Motor neuron (in vitro differentiated cells): ENCODE measurements at regions not wholly inside any gene's neighbourhood (a gene's known extent, or its start where the extent isn't known, plus 50 kb on each side); places are given as distances from the start of the nearest gene placed in this dataset.
A peak's percentile ranks its signal among the peaks of the same experiment; 100 is the strongest.

Experiments
- ATAC-seq, 8 experiments: fragments of 200-7000 bp; cut with Tn5 transposase; replicated peaks in 6 of 8; 2 replicates each; pipeline ENCODE4 v1.8.0; 2021; ENCODE audit warnings: mild to moderate bottlenecking in 8 of 8, moderate library complexity in 8 of 8
- H3K27ac ChIP-seq, 2 donors: fragments of 250-450 bp; sonication (Bioruptor Pico); 2 replicates each; pipeline ENCODE4 v1.9.0; 2021; ENCODE audit warnings: antibody characterized with exemption in 2 of 2, mild to moderate bottlenecking in 2 of 2, moderate library complexity in 1 of 2
- H3K4me1 ChIP-seq, 2 donors: fragments of 250-450 bp; sonication (Bioruptor Pico); replicated peaks in 1 of 2; 2 replicates each; pipeline ENCODE4 v1.6.1; 2021; ENCODE audit warnings: antibody characterized with exemption in 2 of 2, mild to moderate bottlenecking in 2 of 2, moderate library complexity in 1 of 2
- H3K4me3 ChIP-seq, 5 donors: fragments of 250-450 bp; sonication (Bioruptor Pico); 2 replicates each; pipeline ENCODE4 v1.9.0; 2021; ENCODE audit warnings: antibody characterized with exemption in 5 of 5, mild to moderate bottlenecking in 5 of 5, moderate library complexity in 4 of 5
- WGBS, 10 experiments: fragments of 450-650 bp; shearing (Covaris generic); methylation state at CpG; one replicate each; pipeline ENCODE4 v1.0.0; 2022; 5-methylcytosine and 5-hydroxymethylcytosine counted together
- in situ Hi-C, 9 experiments: fragments of 400-800 bp; cut with MboI; loops; one replicate each; pipeline ENCODE4 v1.15.0; 2021; ENCODE audit warnings: low sequenced_read_pairs in 9 of 9, low pct_unique_long_range_greater_than_20kb in 2 of 9; ENCODE audit not compliant: unreplicated experiment in 9 of 9

GRCh38 chr14:26928019-26928418 lies 330.2 kb upstream of the NOVA1 start:
- in situ Hi-C loops: no loop called here
- Histone ChIP-seq H3K4me1 (peaks cover 19% of the 10 kb centered on the region in 2 donors), H3K4me3 (no peak overlapping the region), H3K27ac (no peak overlapping the region)
- 0 to 94% (median 71%) methylated on average over 1 to 2 of the region's 2 CpGs; no CpG with 5 or more reads in 1 of the 10 experiments for WGBS, 10 experiments
- ATAC-seq: peak in 4 of 8 experiments; percentile 41 to 96 (median 50)

- H3K4me3 ChIP-seq: no peak overlapping the region
- 18 to 81% (median 48%) methylated on average over 1 to 3 of the region's 3 CpGs; no CpG with 5 or more reads in 3 of the 10 experiments for WGBS, 10 experiments
- no peak for ATAC-seq
- H3K27ac ChIP-seq: no peak overlapping the region
- H3K4me1 ChIP-seq: peaks cover 19% of the 10 kb centered on the region in 2 donors
- in situ Hi-C loops: no loop called here
Measured at GRCh38 chr14:26929361-26929760, 331.5 kb upstream of the NOVA1 start.

- in situ Hi-C loops: no loop called here
- no peak overlapping the region for H3K4me3 ChIP-seq
- peak in 2 of 8 experiments; percentile 20 to 39 for ATAC-seq
- no peak overlapping the region for H3K27ac ChIP-seq
- 14 to 100% (median 82%) methylated on average over 1 to 2 of the region's 2 CpGs for WGBS, 10 experiments
- H3K4me1 ChIP-seq: peaks cover 19% of the 10 kb centered on the region in 2 donors
Measured at GRCh38 chr14:26930576-26930975, 332.7 kb upstream of the NOVA1 start.

GRCh38 chr14:26932606-26933005 lies 334.8 kb upstream of the NOVA1 start:
- no peak overlapping the region for H3K27ac ChIP-seq
- in situ Hi-C loops: no loop called here
- peaks cover 8 to 10% of the 10 kb centered on the region in 2 donors for H3K4me1 ChIP-seq
- ATAC-seq: no peak
- 17 to 96% (median 88%) methylated on average over 1 to 4 of the region's 4 CpGs for WGBS, 10 experiments
- H3K4me3 ChIP-seq: no peak overlapping the region

GRCh38 chr14:26933431-26933830 lies 335.6 kb upstream of the NOVA1 start:
- peaks cover 4 to 5% of the 10 kb centered on the region in 2 donors for H3K4me1 ChIP-seq
- 46 to 100% (median 78%) methylated on average over 3 to 4 of the region's 4 CpGs for WGBS, 10 experiments
- no peak for ATAC-seq
- H3K27ac ChIP-seq: no peak overlapping the region
- H3K4me3 ChIP-seq: no peak overlapping the region
- in situ Hi-C loops: no loop called here

- in situ Hi-C loops: no loop called here
- Histone ChIP-seq H3K4me1 (no peaks in the 10 kb centered on the region), H3K4me3 (no peak overlapping the region), H3K27ac (no peak overlapping the region)
- 57 to 100% (median 93%) methylated on average over 2 to 3 of the region's 3 CpGs for WGBS, 10 experiments
- ATAC-seq: no peak
Measured at GRCh38 chr14:26934151-26934550, 336.3 kb upstream of the NOVA1 start.

GRCh38 chr14:26935733-26936132 lies 337.9 kb upstream of the NOVA1 start:
- WGBS, 10 experiments: 33 to 93% (median 83%) methylated on average over 1 to 4 of the region's 4 CpGs; no CpG with 5 or more reads in 1 of the 10 experiments

GRCh38 chr14:26938054-26938453 lies 340.2 kb upstream of the NOVA1 start:
- in situ Hi-C loops: no loop called here
- WGBS, 10 experiments: 0 to 100% (median 47%) methylated on average over 1 of the region's 1 CpG; no CpG with 5 or more reads in 2 of the 10 experiments

More at GRCh38 chr14:26935733-26936132, 337.9 kb upstream of the NOVA1 start:
- in situ Hi-C loops: no loop called here
- Histone ChIP-seq H3K4me1 (no peaks in the 10 kb centered on the region), H3K4me3 (no peak overlapping the region), H3K27ac (no peak overlapping the region)
- ATAC-seq: no peak

GRCh38 chr14:26939755-26940154 lies 341.9 kb upstream of the NOVA1 start:
- no peak overlapping the region for H3K27ac ChIP-seq
- WGBS, 10 experiments: 0 to 100% (median 57%) methylated on average over 1 to 2 of the region's 2 CpGs; no CpG with 5 or more reads in 2 of the 10 experiments
- in situ Hi-C loops: no loop called here
- H3K4me3 ChIP-seq: no peak overlapping the region
- ATAC-seq: peak in 3 of 8 experiments; percentile 90 to 98 (median 98)
- no peaks in the 10 kb centered on the region for H3K4me1 ChIP-seq

More at GRCh38 chr14:26938054-26938453, 340.2 kb upstream of the NOVA1 start:
- no peak overlapping the region for H3K4me3 ChIP-seq
- H3K27ac ChIP-seq: no peak overlapping the region
- no peak for ATAC-seq
- H3K4me1 ChIP-seq: no peaks in the 10 kb centered on the region

- WGBS, 10 experiments: 75 to 100% (median 100%) methylated on average over 1 to 2 of the region's 2 CpGs; no CpG with 5 or more reads in 3 of the 10 experiments
- in situ Hi-C loops: no loop called here
- H3K27ac ChIP-seq: no peak overlapping the region
Measured at GRCh38 chr14:26941521-26941920, 343.7 kb upstream of the NOVA1 start.

GRCh38 chr14:26947265-26947664 lies 349.4 kb upstream of the NOVA1 start:
- no peak overlapping the region for H3K4me3 ChIP-seq
- ATAC-seq: no peak

More at GRCh38 chr14:26941521-26941920, 343.7 kb upstream of the NOVA1 start:
- Histone ChIP-seq H3K4me3 (no peak overlapping the region), H3K4me1 (no peaks in the 10 kb centered on the region)
- ATAC-seq: no peak

GRCh38 chr14:26959437-26959836 lies 361.6 kb upstream of the NOVA1 start:
- peaks cover 17 to 18% of the 10 kb centered on the region in 2 donors for H3K4me1 ChIP-seq
- no peak for ATAC-seq
- 0 to 69% (median 32%) methylated on average over 1 to 2 of the region's 2 CpGs; no CpG with 5 or more reads in 2 of the 10 experiments for WGBS, 10 experiments
- H3K27ac ChIP-seq: no peak overlapping the region
- in situ Hi-C loops: no loop called here
- H3K4me3 ChIP-seq: no peak overlapping the region

More at GRCh38 chr14:26947265-26947664, 349.4 kb upstream of the NOVA1 start:
- WGBS, 10 experiments: 40 to 100% (median 92%) methylated on average over 1 of the region's 1 CpG; no CpG with 5 or more reads in 4 of the 10 experiments
- H3K27ac ChIP-seq: no peak overlapping the region
- in situ Hi-C loops: no loop called here
- no peaks in the 10 kb centered on the region for H3K4me1 ChIP-seq

GRCh38 chr14:26959972-26960660 lies 362.3 kb upstream of the NOVA1 start:
- ATAC-seq: peak in 4 of 8 experiments; percentile 43 to 80 (median 54)
- Histone ChIP-seq H3K4me3 (no peak overlapping the region), H3K27ac (no peak overlapping the region), H3K4me1 (peaks cover 17 to 18% of the 10 kb centered on the region in 2 donors)
- in situ Hi-C loops: no loop called here
- 20 to 66% (median 38%) methylated on average over 2 to 9 of the region's 10 CpGs for WGBS, 10 experiments
